GM21528 (cell line): ENCODE measurements at regions not wholly inside any gene's neighbourhood (a gene's known extent, or its start where the extent isn't known, plus 50 kb on each side); places are given as distances from the start of the nearest gene placed in this dataset.
"Not testable (repeated sequence)": the region's sequence is repeated elsewhere in the genome, so short reads cannot be mapped to it uniquely, and the experiment has no call there.

ENCODE experiments used
- ATAC-seq: cut with Tn5 transposase; IDR thresholded peaks from one replicate; pipeline ENCODE4 v1.9.1; 2021; ENCODE audit warnings: mild to moderate bottlenecking, moderate library complexity; ENCODE audit not compliant: unreplicated experiment, low FRiP score

GRCh38 chr11:96588793-96589192 lies 199.0 kb downstream of the JRKL start:
- ATAC-seq, result not testable (repeated sequence)

GRCh38 chr11:96595011-96595410 lies 205.2 kb downstream of the JRKL start:
- no peak for ATAC-seq

- ATAC-seq, result no peak
Measured at GRCh38 chr11:96607864-96608558, 218.2 kb downstream of the JRKL start.

- ATAC-seq, result no peak
Measured at GRCh38 chr11:96614101-96614500, 224.3 kb downstream of the JRKL start.

- ATAC-seq, result no peak
Measured at GRCh38 chr11:96614846-96615245, 225.0 kb downstream of the JRKL start.

- ATAC-seq, result no peak
Measured at GRCh38 chr11:96620464-96621044, 230.7 kb downstream of the JRKL start.

- no peak for ATAC-seq
Measured at GRCh38 chr11:96621161-96621560, 231.3 kb downstream of the JRKL start.

- no peak for ATAC-seq
Measured at GRCh38 chr11:96622026-96622634, 232.3 kb downstream of the JRKL start.

- no peak for ATAC-seq
Measured at GRCh38 chr11:96624126-96624525, 234.3 kb downstream of the JRKL start.

- ATAC-seq, result no peak
Measured at GRCh38 chr11:96627376-96627775, 237.6 kb downstream of the JRKL start.

- no peak for ATAC-seq
Measured at GRCh38 chr11:96635655-96636054, 245.8 kb downstream of the JRKL start.

- ATAC-seq, result no peak
Measured at GRCh38 chr11:96641261-96641660, 251.4 kb downstream of the JRKL start.

- ATAC-seq, result no peak
Measured at GRCh38 chr11:96642583-96642982, 252.8 kb downstream of the JRKL start.

GRCh38 chr11:96643173-96643572 lies 253.4 kb downstream of the JRKL start:
- no peak for ATAC-seq

GRCh38 chr11:96647621-96648020 lies 257.8 kb downstream of the JRKL start:
- ATAC-seq, result no peak

- ATAC-seq, result no peak
Measured at GRCh38 chr11:96648991-96649390, 259.2 kb downstream of the JRKL start.

- ATAC-seq, result no peak
Measured at GRCh38 chr11:96652516-96652915, 262.7 kb downstream of the JRKL start.

GRCh38 chr11:96655474-96655873 lies 265.7 kb downstream of the JRKL start:
- ATAC-seq, result no peak

- ATAC-seq, result no peak
Measured at GRCh38 chr11:96658436-96658835, 268.6 kb downstream of the JRKL start.

GRCh38 chr11:96664110-96664509 lies 274.3 kb downstream of the JRKL start:
- no peak for ATAC-seq

- no peak for ATAC-seq
Measured at GRCh38 chr11:96680211-96681018, 290.6 kb downstream of the JRKL start.
